HG02759 (cell line): ENCODE measurements at regions not wholly inside any gene's neighbourhood (a gene's known extent, or its start where the extent isn't known, plus 50 kb on each side); places are given as distances from the start of the nearest gene placed in this dataset.

ENCODE experiments used
- ATAC-seq: cut with Tn5 transposase; IDR thresholded peaks from one replicate; pipeline ENCODE4 v1.9.1; 2021; ENCODE audit warnings: mild to moderate bottlenecking, moderate library complexity; ENCODE audit not compliant: unreplicated experiment

- ATAC-seq, result no peak
These were observed 109.2 kb upstream of the ADGRF1 start for GRCh38 chr6:47151232-47151898.

- ATAC-seq, result no peak
These were observed 107.4 kb upstream of the ADGRF1 start for GRCh38 chr6:47149554-47149953.

GRCh38 chr6:47149066-47149465 is 106.9 kb upstream of the ADGRF1 start:
- no peak for ATAC-seq

- no peak for ATAC-seq
These were observed 105.8 kb upstream of the ADGRF1 start for GRCh38 chr6:47147836-47148344.

GRCh38 chr6:47147175-47147727 is 105.1 kb upstream of the ADGRF1 start:
- ATAC-seq, result no peak

GRCh38 chr6:47146431-47147174 is 104.5 kb upstream of the ADGRF1 start:
- no peak for ATAC-seq

GRCh38 chr6:47145212-47145611 is 103.1 kb upstream of the ADGRF1 start:
- no peak for ATAC-seq

GRCh38 chr6:47144306-47144705 is 102.2 kb upstream of the ADGRF1 start:
- ATAC-seq, result no peak

- ATAC-seq, result no peak
These were observed 99.8 kb upstream of the ADGRF1 start for GRCh38 chr6:47141963-47142362.

- ATAC-seq, result no peak
These were observed 99.0 kb upstream of the ADGRF1 start for GRCh38 chr6:47141171-47141570.

- ATAC-seq, result no peak
These were observed 95.9 kb upstream of the ADGRF1 start for GRCh38 chr6:47138046-47138445.

GRCh38 chr6:47137073-47137472 is 94.9 kb upstream of the ADGRF1 start:
- no peak for ATAC-seq

GRCh38 chr6:47135772-47136171 is 93.6 kb upstream of the ADGRF1 start:
- no peak for ATAC-seq

- ATAC-seq, result no peak
These were observed 92.5 kb upstream of the ADGRF1 start for GRCh38 chr6:47134476-47135189.

- ATAC-seq, result no peak
These were observed 91.3 kb upstream of the ADGRF1 start for GRCh38 chr6:47133230-47134000.

GRCh38 chr6:47132724-47133123 is 90.6 kb upstream of the ADGRF1 start:
- ATAC-seq, result no peak

- ATAC-seq, result no peak
These were observed 89.6 kb upstream of the ADGRF1 start for GRCh38 chr6:47131773-47132172.

GRCh38 chr6:47130086-47130485 is 88.0 kb upstream of the ADGRF1 start:
- no peak for ATAC-seq

GRCh38 chr6:47129129-47129528 is 87.0 kb upstream of the ADGRF1 start:
- ATAC-seq, result no peak

GRCh38 chr6:47126647-47127391 is 84.7 kb upstream of the ADGRF1 start:
- no peak for ATAC-seq
